Breast epithelium (tissue), 4 donors: ENCODE measurements at regions not wholly inside any gene's neighbourhood (a gene's known extent, or its start where the extent isn't known, plus 50 kb on each side); places are given as distances from the start of the nearest gene placed in this dataset.

Experiments
- DNase-seq, 2 donors: peaks; one replicate each; pipeline ENCODE4 v3.0.0-alpha.2; 2019; ENCODE audit warnings: low spot score in 2 of 2
- H3K27ac ChIP-seq, 2 donors: fragments of 200-600 bp; sonication (generic) in 1 of 2; one replicate each; pipeline ENCODE4 v1.5.1; 2016 to 2019; ENCODE audit warnings: mild to moderate bottlenecking in 1 of 2
- H3K27me3 ChIP-seq, 2 donors: fragments of 200-600 bp; sonication (generic) in 1 of 2; one replicate each; pipeline versions ENCODE4 v1.5.1 to v1.6.0; 2017 to 2019; ENCODE audit warnings: control low read depth in 1 of 2, mild to moderate bottlenecking in 1 of 2
- H3K36me3 ChIP-seq: fragments of 200-600 bp; one replicate; pipeline ENCODE4 v1.5.1; 2019
- H3K4me1 ChIP-seq, 2 donors: fragments of 200-600 bp; sonication (generic); one replicate each; pipeline ENCODE4 v1.5.1; 2016 to 2019; ENCODE audit warnings: control low read depth in 1 of 2
- H3K4me3 ChIP-seq, 3 donors: fragments of 200-600 bp; sonication (generic); 1 replicate in 2 of 3; 2 replicates in 1 of 3; pipeline ENCODE4 v1.5.1; 2016 to 2019; ENCODE audit warnings: mild to moderate bottlenecking in 3 of 3, moderate library complexity in 2 of 3
- H3K9me3 ChIP-seq, 2 donors: fragments of 200-600 bp; sonication (generic) in 1 of 2; one replicate each; pipeline ENCODE4 v1.5.1; 2016 to 2019; ENCODE audit warnings: control low read depth in 1 of 2
- CTCF ChIP-seq, 3 donors: fragments of 450-650 bp; IDR thresholded peaks; one replicate each; pipeline ENCODE4 v1.5.1; 2016 to 2017; ENCODE audit warnings: antibody characterized with exemption in 3 of 3, mild to moderate bottlenecking in 3 of 3, moderate library complexity in 3 of 3
- POLR2A ChIP-seq: fragments of 450-650 bp; IDR thresholded peaks from one replicate; pipeline ENCODE4 v1.6.1; 2016; ENCODE audit warnings: antibody characterized with exemption, mild to moderate bottlenecking, moderate library complexity
- POLR2AphosphoS5 ChIP-seq, 3 donors: sonication (generic); formaldehyde crosslinking; IDR thresholded peaks; one replicate each; pipeline ENCODE4 v1.6.1; 2017; ENCODE audit warnings: antibody characterized with exemption in 3 of 3
- intact Hi-C: fragments of 100-400 bp; cut with DNase I; formaldehyde crosslinking; loops from one replicate; pipeline ENCODE4 v1.15.1; 2023; ENCODE audit warnings: low total_unique reads

GRCh38 chr11:25924586-25924985 is 407.3 kb upstream of the ANO3 start:
- H3K36me3 ChIP-seq: no peaks in the 10 kb centered on the region
- no peak overlapping the region for H3K27ac ChIP-seq
- peaks cover 5 to 7% of the 10 kb centered on the region in 2 donors for H3K9me3 ChIP-seq
- TF ChIP-seq POLR2AphosphoS5 (IDR thresholded peaks at IDR 0.05) (no peak), POLR2A (no peak), CTCF (IDR thresholded peaks at IDR 0.05) (no peak)
- no peak overlapping the region for H3K4me3 ChIP-seq
- H3K27me3 ChIP-seq: no peaks in the 10 kb centered on the region
- intact Hi-C loops: no loop called here
- H3K4me1 ChIP-seq: no peaks in the 10 kb centered on the region
- no peak for DNase-seq

GRCh38 chr11:25925359-25925758 is 406.6 kb upstream of the ANO3 start:
- H3K4me1 ChIP-seq: no peaks in the 10 kb centered on the region
- DNase-seq: no peak
- H3K9me3 ChIP-seq: peaks cover 5 to 7% of the 10 kb centered on the region in 2 donors
- no peaks in the 10 kb centered on the region for H3K36me3 ChIP-seq
- no peak overlapping the region for H3K4me3 ChIP-seq
- no peaks in the 10 kb centered on the region for H3K27me3 ChIP-seq
- TF ChIP-seq CTCF (IDR thresholded peaks at IDR 0.05) (no peak), POLR2AphosphoS5 (IDR thresholded peaks at IDR 0.05) (no peak), POLR2A (no peak)
- intact Hi-C loops: no loop called here
- no peak overlapping the region for H3K27ac ChIP-seq

- TF ChIP-seq POLR2AphosphoS5 (IDR thresholded peaks at IDR 0.05) (no peak), CTCF (IDR thresholded peaks at IDR 0.05) (no peak)
- Histone ChIP-seq H3K27ac (no peak overlapping the region), H3K36me3 (no peaks in the 10 kb centered on the region), H3K9me3 (no peaks in the 10 kb centered on the region), H3K4me1 (no peaks in the 10 kb centered on the region), H3K4me3 (no peak overlapping the region), H3K27me3 (no peaks in the 10 kb centered on the region)
- DNase-seq: no peak
- intact Hi-C loops: no loop called here
These were observed 404.4 kb upstream of the ANO3 start for GRCh38 chr11:25927411-25927953.

- H3K27ac ChIP-seq: no peak overlapping the region
- intact Hi-C loops: no loop called here
These were observed 403.9 kb upstream of the ANO3 start for GRCh38 chr11:25928076-25928475.

GRCh38 chr11:25938952-25939351 is 393.0 kb upstream of the ANO3 start:
- Histone ChIP-seq H3K27me3 (no peaks in the 10 kb centered on the region), H3K36me3 (no peaks in the 10 kb centered on the region), H3K4me3 (no peak overlapping the region), H3K4me1 (no peaks in the 10 kb centered on the region), H3K27ac (no peak overlapping the region), H3K9me3 (no peaks in the 10 kb centered on the region)
- intact Hi-C loops: no loop called here
- DNase-seq: no peak
- no peak for TF ChIP-seq CTCF (IDR thresholded peaks at IDR 0.05)

More at GRCh38 chr11:25928076-25928475, 403.9 kb upstream of the ANO3 start:
- Histone ChIP-seq H3K36me3 (no peaks in the 10 kb centered on the region), H3K27me3 (no peaks in the 10 kb centered on the region), H3K4me3 (no peak overlapping the region), H3K4me1 (no peaks in the 10 kb centered on the region), H3K9me3 (no peaks in the 10 kb centered on the region)
- no peak for TF ChIP-seq CTCF (IDR thresholded peaks at IDR 0.05)
- TF ChIP-seq POLR2AphosphoS5 (IDR thresholded peaks at IDR 0.05): no peak
- TF ChIP-seq POLR2A: no peak
- no peak for DNase-seq
